Muscle layer of duodenum (tissue), 2 donors: ENCODE measurements at regions not wholly inside any gene's neighbourhood (a gene's known extent, or its start where the extent isn't known, plus 50 kb on each side); places are given as distances from the start of the nearest gene placed in this dataset.
A peak's percentile ranks its signal among the peaks of the same experiment; 100 is the strongest.
"Not testable (repeated sequence)": the region's sequence is repeated elsewhere in the genome, so short reads cannot be mapped to it uniquely, and the experiment has no call there.

Experiments used
- H3K27ac ChIP-seq: one replicate; pipeline ENCODE4 v1.7.0; 2013; ENCODE audit warnings: mild to moderate bottlenecking, low read length
- H3K27me3 ChIP-seq: one replicate; pipeline ENCODE4 v1.7.0; 2013; ENCODE audit warnings: low read depth, mild to moderate bottlenecking, control low read depth, low read length
- H3K36me3 ChIP-seq, 2 donors: one replicate each; pipeline ENCODE4 v1.7.0; 2013; ENCODE audit warnings: low read length in 2 of 2, control low read depth in 1 of 2, mild to moderate bottlenecking in 1 of 2; ENCODE audit not compliant: insufficient read depth in 2 of 2, control insufficient read depth in 1 of 2
- H3K4me1 ChIP-seq, 2 donors: one replicate each; pipeline ENCODE4 v1.7.0; 2013; ENCODE audit warnings: low read length in 2 of 2, mild to moderate bottlenecking in 2 of 2, control low read depth in 1 of 2, moderate library complexity in 1 of 2; ENCODE audit not compliant: insufficient read depth in 2 of 2, control insufficient read depth in 1 of 2
- H3K4me3 ChIP-seq, 2 donors: one replicate each; pipeline ENCODE4 v1.7.0; 2013; ENCODE audit warnings: low read length in 2 of 2, low read depth in 1 of 2, mild to moderate bottlenecking in 1 of 2
- H3K9me3 ChIP-seq, 2 donors: one replicate each; pipeline ENCODE4 v1.7.0; 2013; ENCODE audit warnings: low read length in 2 of 2, control low read depth in 1 of 2, mild to moderate bottlenecking in 1 of 2; ENCODE audit not compliant: control insufficient read depth in 1 of 2
- donor health status: healthy.

- Histone ChIP-seq H3K27me3 (no peaks in the 10 kb centered on the region), H3K4me3 (peak overlapping the region; percentile 33 to 44), H3K27ac (peak overlapping the region; percentile 40), H3K36me3 (peaks cover 0 to 4% of the 10 kb centered on the region in 2 donors), H3K4me1 (peaks cover 0 to 7% of the 10 kb centered on the region in 2 donors), H3K9me3 (no peaks in the 10 kb centered on the region)
Measured at GRCh38 chrX:45807572-45808425, 607.1 kb upstream of the DIPK2B start.

DNA sequence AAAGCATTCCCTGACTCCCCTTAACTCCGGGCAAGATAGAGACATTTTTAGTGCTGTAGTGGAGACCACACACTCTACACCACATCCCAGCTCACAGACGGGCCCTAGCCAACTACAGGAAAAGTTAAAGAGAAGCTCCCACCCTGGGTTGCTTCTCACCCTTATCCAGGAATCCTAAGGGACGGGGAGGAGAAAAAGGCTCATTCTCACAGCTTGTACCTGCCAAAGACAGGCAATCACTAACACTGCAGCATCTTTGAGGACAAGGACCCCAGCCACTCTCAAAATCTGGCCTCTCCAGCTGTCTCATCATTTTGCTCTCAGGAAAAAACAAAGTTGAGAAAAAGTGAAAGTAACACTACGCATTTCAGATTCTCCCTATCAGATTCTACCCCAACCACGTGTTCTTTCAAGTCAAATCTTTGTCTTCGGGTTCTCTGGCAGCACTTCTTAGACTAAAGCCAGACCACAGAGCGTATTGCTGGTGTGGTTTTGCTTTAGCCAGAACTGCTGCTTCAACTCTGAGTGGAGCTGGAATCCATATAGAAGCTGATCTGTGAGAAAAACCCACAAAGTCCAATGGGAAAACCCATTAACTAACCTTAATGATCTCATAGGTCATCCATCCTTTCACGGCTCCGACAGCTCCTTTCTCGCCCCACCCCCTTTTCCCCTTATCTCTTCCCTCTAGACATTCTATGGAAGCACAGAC, 605.9 kb upstream of the DIPK2B start:
- peak overlapping the region; percentile 44 to 50 for H3K4me3 ChIP-seq
- peak overlapping the region; percentile 69 for H3K27ac ChIP-seq
- peaks cover 0 to 7% of the 10 kb centered on the region in 2 donors for H3K4me1 ChIP-seq
- H3K27me3 ChIP-seq, result no peaks in the 10 kb centered on the region
- peaks cover 0 to 4% of the 10 kb centered on the region in 2 donors for H3K36me3 ChIP-seq
- H3K9me3 ChIP-seq, result no peaks in the 10 kb centered on the region

DNA sequence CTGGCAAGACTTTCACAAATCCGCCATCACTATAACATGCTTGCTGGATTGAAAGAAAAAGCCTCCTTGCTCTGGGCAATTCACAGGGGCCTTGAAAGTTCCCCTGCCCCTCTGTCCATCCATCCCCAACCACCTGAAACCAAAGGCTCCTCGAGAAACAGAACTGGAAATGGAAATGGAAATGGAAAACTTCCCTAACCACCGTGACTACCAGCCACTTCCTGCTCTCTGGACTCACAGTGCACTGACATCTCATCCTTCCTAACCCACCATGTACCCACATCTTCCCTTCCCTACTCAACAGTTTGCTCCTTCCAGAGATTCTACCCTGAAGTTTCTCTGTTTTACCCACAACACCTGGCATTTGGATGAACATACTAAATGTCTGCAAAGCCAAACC, 603.6 kb upstream of the DIPK2B start:
- Histone ChIP-seq H3K4me3 (no peak overlapping the region), H3K27me3 (no peaks in the 10 kb centered on the region), H3K4me1 (peaks cover 0 to 7% of the 10 kb centered on the region in 2 donors), H3K36me3 (peaks cover 0 to 4% of the 10 kb centered on the region in 2 donors), H3K27ac (no peak overlapping the region), H3K9me3 (no peaks in the 10 kb centered on the region)

GRCh38 chrX:45803383-45803921, 602.8 kb upstream of the DIPK2B start:
- H3K4me3 ChIP-seq, result no peak overlapping the region
- H3K9me3 ChIP-seq, result no peaks in the 10 kb centered on the region
- peaks cover 0 to 7% of the 10 kb centered on the region in 2 donors for H3K4me1 ChIP-seq
- H3K27me3 ChIP-seq, result no peaks in the 10 kb centered on the region
- no peak overlapping the region for H3K27ac ChIP-seq
- H3K36me3 ChIP-seq, result peaks cover 0 to 4% of the 10 kb centered on the region in 2 donors

- Histone ChIP-seq H3K4me3 (no peak overlapping the region), H3K4me1 (no peaks in the 10 kb centered on the region), H3K27ac (no peak overlapping the region), H3K9me3 (no peaks in the 10 kb centered on the region), H3K27me3 (no peaks in the 10 kb centered on the region), H3K36me3 (no peaks in the 10 kb centered on the region)
Measured at GRCh38 chrX:45801554-45801953, 600.9 kb upstream of the DIPK2B start.

DNA sequence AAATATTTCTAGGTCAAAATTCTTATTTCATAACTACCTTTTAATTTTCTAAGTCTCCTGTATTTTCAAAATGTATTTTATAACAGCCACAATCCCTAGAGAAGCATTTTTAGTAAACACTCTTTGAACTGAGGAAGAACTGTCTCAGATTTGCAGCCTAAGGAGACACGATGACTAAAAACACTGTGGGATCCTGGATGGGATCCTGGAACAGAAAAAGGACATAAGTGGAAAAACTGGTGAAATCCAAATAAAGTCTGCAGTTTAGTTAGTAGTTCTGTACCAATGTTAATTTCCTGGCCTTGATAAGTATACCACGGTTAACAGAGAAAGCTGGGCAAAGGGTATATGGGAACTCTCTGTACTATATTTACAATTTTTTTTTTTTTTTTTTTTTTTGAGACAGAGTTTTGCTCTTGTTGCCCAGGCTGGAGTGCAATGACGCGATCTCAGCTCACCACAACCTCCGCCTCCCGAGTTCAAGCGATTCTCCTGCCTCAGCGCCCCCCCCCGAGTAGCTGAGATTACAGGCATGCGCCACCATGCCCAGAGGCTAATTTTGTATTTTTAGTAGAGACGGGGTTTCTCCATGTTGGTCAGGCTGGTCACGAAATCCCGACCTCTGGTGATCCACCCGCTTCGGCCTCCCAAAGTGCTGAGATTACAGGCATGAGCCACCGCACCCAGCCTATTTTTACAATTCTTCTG, 600.2 kb upstream of the DIPK2B start:
- H3K4me3 ChIP-seq, H3K27ac ChIP-seq, H3K9me3 ChIP-seq, H3K36me3 ChIP-seq, H3K27me3 ChIP-seq, H3K4me1 ChIP-seq: not testable (repeated sequence)

- Histone ChIP-seq H3K4me1 (no peaks in the 10 kb centered on the region), H3K27me3 (no peaks in the 10 kb centered on the region), H3K4me3 (no peak overlapping the region), H3K27ac (no peak overlapping the region), H3K36me3 (no peaks in the 10 kb centered on the region), H3K9me3 (no peaks in the 10 kb centered on the region)
Measured at GRCh38 chrX:45799576-45799975, 598.9 kb upstream of the DIPK2B start.

DNA sequence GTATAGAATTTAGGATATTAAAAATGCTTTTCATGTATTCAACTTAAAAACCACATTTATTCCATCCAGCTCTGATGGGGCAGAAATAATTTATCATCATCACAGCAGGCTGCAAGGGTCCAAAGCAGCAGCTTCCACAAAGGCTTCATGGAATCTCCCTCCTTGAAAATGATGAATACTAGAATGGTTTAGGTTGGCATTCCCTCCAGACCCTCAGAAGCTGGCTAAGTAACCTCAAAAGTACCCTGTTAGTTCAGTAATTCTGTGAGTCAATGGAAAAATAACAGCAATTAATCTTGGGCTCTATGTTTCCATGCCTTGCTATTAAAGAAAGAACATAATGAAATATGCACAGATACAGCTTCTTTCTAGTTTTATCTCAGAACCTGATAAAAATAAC, 594.9 kb upstream of the DIPK2B start:
- Histone ChIP-seq H3K9me3 (no peaks in the 10 kb centered on the region), H3K4me3 (no peak overlapping the region), H3K4me1 (no peaks in the 10 kb centered on the region), H3K27ac (no peak overlapping the region), H3K27me3 (no peaks in the 10 kb centered on the region), H3K36me3 (no peaks in the 10 kb centered on the region)

DNA sequence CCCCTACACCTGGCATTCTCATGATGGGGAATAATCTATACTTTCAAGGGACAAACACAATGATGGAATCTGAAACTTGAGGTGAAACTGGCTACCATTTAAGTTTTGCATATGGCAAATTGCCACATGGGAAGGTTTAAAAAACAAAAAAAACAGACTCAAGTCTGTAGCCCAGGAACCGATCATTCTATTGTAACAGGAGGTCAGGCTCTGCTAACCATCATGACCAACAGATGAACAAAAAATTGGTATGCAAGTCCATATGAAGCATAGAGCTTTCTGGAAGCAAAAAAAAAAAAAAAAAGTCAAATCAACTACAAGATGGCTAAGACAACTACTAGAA, 594.3 kb upstream of the DIPK2B start:
- H3K4me1 ChIP-seq, result no peaks in the 10 kb centered on the region
- no peak overlapping the region for H3K4me3 ChIP-seq
- H3K27me3 ChIP-seq, result no peaks in the 10 kb centered on the region
- H3K9me3 ChIP-seq, result no peaks in the 10 kb centered on the region
- no peak overlapping the region for H3K27ac ChIP-seq
- no peaks in the 10 kb centered on the region for H3K36me3 ChIP-seq

GRCh38 chrX:45794323-45794994, 593.8 kb upstream of the DIPK2B start:
- Histone ChIP-seq H3K27ac (no peak overlapping the region), H3K27me3 (no peaks in the 10 kb centered on the region), H3K4me3 (no peak overlapping the region), H3K36me3 (no peaks in the 10 kb centered on the region), H3K9me3 (no peaks in the 10 kb centered on the region), H3K4me1 (no peaks in the 10 kb centered on the region)

GRCh38 chrX:45788941-45789348, 588.3 kb upstream of the DIPK2B start:
- Histone ChIP-seq H3K9me3 (no peaks in the 10 kb centered on the region), H3K27me3 (no peaks in the 10 kb centered on the region), H3K4me3 (no peak overlapping the region), H3K27ac (no peak overlapping the region), H3K36me3 (no peaks in the 10 kb centered on the region), H3K4me1 (no peaks in the 10 kb centered on the region)
